GM19238 (cell line): ENCODE measurements at regions not wholly inside any gene's neighbourhood (a gene's known extent, or its start where the extent isn't known, plus 50 kb on each side); places are given as distances from the start of the nearest gene placed in this dataset.
"Not testable (repeated sequence)": the region's sequence is repeated elsewhere in the genome, so short reads cannot be mapped to it uniquely, and the experiment has no call there.

Source experiments
- DNase-seq: peaks from one replicate; pipeline ENCODE4 v3.0.0; 2011; ENCODE audit warnings: low spot score; ENCODE audit not compliant: insufficient read length

- not testable (repeated sequence) for DNase-seq
Observed at GRCh38 chr3:125791021-125791420, 178.0 kb upstream of the ROPN1B start.

GRCh38 chr3:125810010-125810409 lies 159.0 kb upstream of the ROPN1B start:
- DNase-seq = not testable (repeated sequence)

GRCh38 chr3:125822175-125822574 lies 146.8 kb upstream of the ROPN1B start:
- not testable (repeated sequence) for DNase-seq

- DNase-seq = not testable (repeated sequence)
Observed at GRCh38 chr3:125831005-125831750, 137.8 kb upstream of the ROPN1B start.

DNA sequence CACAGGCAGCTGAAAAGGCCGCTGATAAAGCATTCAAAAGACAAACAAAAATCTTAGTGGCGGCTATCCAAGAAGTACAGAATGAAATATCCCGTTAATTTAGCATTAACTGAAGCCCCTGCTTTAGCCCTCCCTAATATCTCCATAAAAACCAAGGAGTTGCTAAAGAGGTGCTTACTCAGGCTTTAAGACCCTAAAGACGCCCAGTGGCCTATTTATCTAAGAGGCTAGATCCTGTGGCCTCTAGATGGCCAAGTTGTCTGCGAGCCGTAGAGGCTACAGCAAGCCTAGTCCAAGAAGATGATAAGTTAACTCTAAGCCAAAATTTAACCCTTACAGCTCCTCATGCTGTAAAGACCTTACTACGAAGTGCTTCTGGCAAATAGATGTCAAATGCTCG lies 133.4 kb upstream of the ROPN1B start:
- not testable (repeated sequence) for DNase-seq

DNA sequence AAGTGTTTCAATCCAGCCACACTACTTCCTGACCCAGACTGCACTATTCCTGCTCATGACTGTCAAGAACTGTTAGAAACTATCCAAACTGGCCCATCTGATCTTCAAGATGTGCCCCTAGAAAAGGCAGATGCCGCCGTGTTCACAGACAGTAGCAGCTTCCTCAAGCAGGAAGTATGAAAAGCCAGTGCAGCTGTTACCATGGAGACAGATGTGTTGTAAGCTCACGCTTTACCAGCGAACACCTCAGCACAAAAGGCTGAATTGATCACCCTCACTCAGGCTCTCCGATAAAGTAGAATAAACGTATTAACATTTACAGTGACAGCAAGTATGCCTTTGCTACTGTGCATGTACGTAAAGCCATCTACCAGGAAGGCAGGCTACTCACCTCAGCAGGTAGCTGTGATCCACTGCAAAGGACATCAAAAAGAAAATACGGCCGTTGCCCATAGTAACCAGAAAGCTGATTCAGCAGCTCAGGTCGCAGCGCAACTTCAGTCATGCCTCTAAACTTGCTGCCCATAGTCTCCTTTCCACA lies 132.9 kb upstream of the ROPN1B start:
- DNase-seq = not testable (repeated sequence)

DNA sequence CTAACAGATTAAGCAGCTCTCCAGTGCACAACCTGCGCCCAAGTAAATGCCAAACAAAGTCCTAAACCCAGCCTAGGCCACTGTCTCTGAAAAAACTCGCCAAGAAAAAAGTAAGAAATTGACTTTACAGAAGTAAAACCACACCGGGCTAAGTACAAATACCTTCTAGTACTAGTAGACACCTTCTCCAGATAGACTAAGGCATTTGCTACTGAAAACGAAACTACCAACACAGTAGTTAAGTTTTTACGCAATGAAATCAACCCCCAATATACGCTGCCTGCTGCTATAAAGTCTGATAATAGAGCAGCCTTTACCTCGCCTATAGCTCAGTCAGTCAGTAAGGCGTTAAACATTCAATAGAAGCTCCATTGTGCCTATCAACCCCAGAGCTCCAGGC lies 132.2 kb upstream of the ROPN1B start:
- not testable (repeated sequence) for DNase-seq

- DNase-seq = not testable (repeated sequence)
Observed at GRCh38 chr3:125838857-125839256, 130.1 kb upstream of the ROPN1B start.

GRCh38 chr3:125840465-125840864 lies 128.5 kb upstream of the ROPN1B start:
- DNase-seq = not testable (repeated sequence)

DNA sequence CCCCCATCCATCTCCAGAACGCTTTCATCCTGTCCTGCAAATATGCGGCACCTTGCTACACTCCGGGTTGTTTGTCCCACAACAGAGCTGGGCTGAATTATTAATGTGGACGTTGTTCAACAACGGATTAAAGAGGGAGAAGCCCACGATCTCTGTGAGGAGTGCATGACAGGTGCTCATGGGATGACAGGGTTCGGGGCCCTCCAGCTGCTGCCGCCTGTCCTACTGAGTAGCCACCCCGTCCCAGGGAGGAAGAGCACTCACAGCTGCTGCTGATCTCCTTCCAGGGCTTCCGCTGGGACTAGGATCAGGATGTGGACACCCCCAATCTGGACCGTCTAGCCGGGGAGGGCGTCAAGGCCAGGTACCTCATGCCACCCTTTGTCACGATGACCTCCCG lies 121.0 kb upstream of the ROPN1B start:
- DNase-seq = not testable (repeated sequence)

DNA sequence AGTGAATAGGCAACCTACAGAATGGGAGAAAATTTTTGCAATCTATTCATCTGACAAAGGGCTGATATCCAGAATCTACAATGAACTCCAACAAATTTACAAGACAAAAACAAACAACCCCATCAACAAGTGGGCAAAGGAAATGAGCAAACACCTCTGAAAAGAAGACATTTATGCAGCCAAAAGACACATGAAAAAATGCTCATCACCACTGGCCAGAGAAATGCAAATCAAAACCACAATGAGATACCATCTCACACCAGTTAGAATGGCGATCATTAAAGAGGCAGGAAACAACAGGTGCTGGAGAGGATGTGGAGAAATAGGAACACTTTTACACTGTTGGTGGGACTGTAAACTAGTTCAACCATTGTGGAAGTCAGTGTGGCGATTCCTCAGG lies 114.0 kb upstream of the ROPN1B start:
- DNase-seq = not testable (repeated sequence)

GRCh38 chr3:125860547-125860946 lies 108.4 kb upstream of the ROPN1B start:
- DNase-seq = not testable (repeated sequence)

DNA sequence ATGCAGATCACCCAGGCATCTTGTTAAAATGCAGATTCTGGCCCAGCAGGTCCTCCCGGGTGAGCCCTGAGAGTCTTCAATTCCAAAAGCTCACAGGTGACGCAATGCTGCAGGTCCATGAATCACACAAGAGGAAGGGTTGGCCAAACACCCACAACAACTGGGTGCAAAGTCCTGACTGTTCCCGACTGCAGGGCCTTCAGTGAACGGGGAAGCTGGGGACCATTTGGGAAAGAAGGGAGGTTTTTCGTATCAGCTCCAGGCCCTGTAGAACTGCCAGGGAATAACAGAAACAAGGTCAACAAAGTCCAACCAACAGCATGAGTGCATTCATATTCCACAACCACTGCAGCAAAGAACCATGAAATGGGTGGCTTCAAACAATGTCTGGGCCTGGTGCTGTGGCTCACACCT lies 106.1 kb upstream of the ROPN1B start:
- not testable (repeated sequence) for DNase-seq

- not testable (repeated sequence) for DNase-seq
Observed at GRCh38 chr3:125864532-125864931, 104.4 kb upstream of the ROPN1B start.

DNA sequence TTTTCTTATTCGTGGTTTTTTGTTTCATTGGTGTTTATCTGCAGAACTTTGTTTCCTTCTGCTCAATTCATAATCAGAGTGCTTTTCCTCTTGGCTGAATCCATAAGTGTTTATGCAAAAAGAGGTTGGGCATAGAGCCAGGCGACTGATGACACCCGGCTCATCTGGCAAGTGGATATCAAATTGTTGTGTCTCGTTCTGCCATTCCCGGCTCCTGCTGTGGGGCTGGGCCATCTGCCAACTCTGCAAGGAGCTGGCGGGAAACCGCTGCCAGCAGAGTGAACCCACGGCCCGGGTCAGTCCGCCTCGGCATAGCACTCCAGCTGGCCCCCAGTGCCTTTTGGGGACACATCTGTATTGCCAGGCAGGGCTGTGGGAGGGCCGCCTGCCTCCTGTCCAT lies 83.0 kb upstream of the ROPN1B start:
- not testable (repeated sequence) for DNase-seq

DNA sequence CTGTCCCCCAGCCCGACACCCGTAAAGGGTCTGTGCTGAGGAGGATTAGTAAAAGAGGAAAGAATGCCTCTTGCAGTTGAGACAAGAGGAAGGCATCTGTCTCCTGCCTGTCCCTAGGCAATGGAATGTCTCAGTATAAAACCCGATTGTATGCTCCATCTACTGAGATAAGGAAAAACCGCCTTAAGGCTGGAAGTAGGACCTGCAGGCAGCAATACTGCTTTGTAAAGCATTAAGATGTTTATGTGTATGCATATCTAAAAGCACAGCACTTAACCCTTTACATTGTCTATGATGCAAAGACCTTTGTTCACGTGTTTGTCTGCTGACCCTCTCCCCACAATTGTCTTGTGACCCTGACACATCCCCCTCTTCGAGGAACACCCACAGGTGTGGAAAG lies 69.8 kb upstream of the ROPN1B start:
- DNase-seq = not testable (repeated sequence)

- not testable (repeated sequence) for DNase-seq
Observed at GRCh38 chr3:125901473-125901872, 67.5 kb upstream of the ROPN1B start.

DNA sequence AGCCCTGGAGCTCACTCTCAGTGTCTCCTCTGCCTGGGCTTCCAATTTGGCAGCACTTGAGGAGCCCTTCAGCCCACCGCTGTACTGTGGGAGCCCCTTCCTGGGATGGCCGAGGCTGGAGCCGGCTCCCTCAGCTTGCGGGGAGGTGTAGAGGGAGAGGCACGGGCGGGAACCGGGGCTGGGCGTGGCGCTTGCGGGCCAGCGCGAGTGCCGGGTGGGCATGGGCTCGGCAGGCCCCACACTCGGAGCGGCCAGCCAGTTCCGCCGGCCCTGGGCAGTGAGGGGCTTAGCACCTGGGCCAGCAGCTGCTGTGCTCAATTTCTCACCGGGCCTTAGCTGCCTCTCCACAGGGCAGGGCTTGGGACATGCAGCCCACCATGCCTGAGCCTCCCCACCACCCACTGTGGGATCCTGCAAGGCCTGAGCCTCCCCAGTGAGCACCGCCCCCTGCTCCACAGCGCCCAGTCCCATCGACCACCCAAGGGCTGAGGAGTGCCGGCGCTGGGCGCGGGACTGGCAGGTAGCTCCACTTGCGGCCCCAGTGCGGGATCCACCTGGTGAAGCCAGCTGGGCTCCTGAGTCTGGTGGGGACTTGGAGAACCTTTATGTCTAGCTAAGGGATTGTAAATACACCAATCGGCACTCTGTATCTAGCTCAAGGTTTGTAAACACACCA lies 65.1 kb upstream of the ROPN1B start:
- not testable (repeated sequence) for DNase-seq

GRCh38 chr3:125907279-125907678 lies 61.7 kb upstream of the ROPN1B start:
- not testable (repeated sequence) for DNase-seq

DNA sequence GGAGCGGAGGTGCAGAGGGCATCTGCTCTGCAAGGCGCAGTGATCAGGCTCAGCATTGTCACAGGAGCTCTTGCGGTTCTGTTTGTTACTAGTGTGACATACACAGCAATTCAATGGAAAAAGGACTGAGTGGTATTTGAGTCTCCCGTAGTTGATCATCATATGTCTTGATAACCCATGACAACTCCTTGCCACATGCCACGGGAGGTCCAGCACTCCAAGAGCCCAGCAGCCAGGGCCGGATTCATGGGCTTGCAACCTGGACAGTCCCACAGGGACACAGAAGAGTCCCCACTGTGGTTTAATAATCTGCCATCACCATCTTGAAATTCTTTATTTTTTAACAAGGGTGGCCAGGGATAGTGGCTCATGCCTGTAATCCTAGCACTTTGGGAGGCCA lies 58.1 kb upstream of the ROPN1B start:
- not testable (repeated sequence) for DNase-seq

DNA sequence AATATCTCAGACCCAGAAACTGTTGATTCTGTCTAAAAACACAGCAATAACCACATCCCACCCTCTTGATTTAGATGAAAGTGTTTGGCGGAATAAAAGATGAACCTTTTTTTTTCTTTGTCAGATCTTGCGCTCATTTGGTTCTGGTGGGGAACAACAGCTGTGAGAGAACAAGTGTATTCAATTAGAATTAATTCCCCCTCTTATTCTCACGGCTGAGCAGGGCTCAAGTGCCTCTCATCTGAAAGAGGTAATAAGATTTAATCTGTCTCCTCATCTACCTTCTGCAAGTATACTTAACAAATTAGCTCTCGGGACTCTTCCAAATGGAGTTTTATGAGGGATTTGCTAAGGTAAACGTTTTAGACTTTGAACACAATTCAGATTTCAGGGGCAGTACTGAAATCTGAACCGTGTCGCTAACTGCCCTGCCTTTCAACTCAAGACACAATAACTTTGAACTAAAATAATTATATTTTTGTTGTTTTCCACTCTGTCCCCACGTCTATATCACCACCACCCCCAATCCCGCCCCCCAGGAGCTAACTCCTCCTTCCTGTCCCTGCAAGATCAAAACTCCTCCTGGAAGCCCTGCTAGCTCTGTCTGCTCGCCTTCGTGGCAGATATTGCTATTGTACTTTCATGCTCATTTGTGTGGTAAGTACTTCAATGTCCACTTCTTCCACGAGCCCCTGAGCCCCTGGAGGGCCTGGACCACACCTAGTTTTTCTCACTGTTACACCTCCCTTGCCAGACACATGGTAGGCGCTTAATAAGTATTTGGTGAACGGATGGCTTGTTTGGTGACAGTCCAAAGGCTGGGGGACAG lies 54.2 kb upstream of the ROPN1B start:
- not testable (repeated sequence) for DNase-seq

DNA sequence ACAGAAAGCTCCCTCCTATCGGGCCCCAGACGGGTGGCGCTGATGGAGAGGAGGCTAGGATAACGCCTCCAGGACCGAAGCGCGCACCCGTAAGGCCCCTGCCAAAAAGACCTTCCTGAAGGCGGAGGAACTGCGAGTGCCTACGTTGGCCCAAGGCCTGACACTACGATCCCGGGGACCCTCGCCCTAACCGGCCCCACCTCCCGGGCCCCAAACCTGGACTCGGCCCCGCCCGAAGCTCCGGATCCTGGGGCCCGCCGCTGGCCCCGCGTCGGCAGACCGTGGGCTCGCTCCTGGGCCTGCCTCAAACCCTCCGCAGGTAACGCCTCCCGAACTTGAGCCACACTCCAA lies 53.6 kb upstream of the ROPN1B start:
- not testable (repeated sequence) for DNase-seq
